Loucy (cell line): ENCODE measurements at regions not wholly inside any gene's neighbourhood (a gene's known extent, or its start where the extent isn't known, plus 50 kb on each side); places are given as distances from the start of the nearest gene placed in this dataset.
"Not testable (repeated sequence)": the region's sequence is repeated elsewhere in the genome, so short reads cannot be mapped to it uniquely, and the experiment has no call there.

Experiments
- H2AFZ ChIP-seq: fragments of 200-600 bp; sonication (generic); 2 replicates; pipeline ENCODE4 v1.6.0; 2016; ENCODE audit warnings: antibody characterized with exemption, mild to moderate bottlenecking, low read length, moderate library complexity
- H3F3A ChIP-seq: fragments of 200-600 bp; 2 replicates; pipeline ENCODE4 v1.6.0; 2016; ENCODE audit warnings: antibody characterized with exemption, low read depth, mild to moderate bottlenecking
- H3K27me3 ChIP-seq: fragments of 200-600 bp; sonication (generic); 2 replicates; pipeline ENCODE4 v1.6.1; 2014; ENCODE audit warnings: low read length, mild to moderate bottlenecking; ENCODE audit not compliant: insufficient read depth, poor library complexity, severe bottlenecking
- H3K36me3 ChIP-seq: fragments of 200-600 bp; sonication (generic); 2 replicates; pipeline ENCODE4 v1.6.1; 2016; ENCODE audit warnings: low read length; ENCODE audit not compliant: insufficient read depth
- H3K4me1 ChIP-seq: fragments of 200-600 bp; sonication (generic); 2 replicates; pipeline ENCODE4 v1.5.1; 2014; ENCODE audit warnings: low read length, mild to moderate bottlenecking; ENCODE audit not compliant: insufficient read depth, poor library complexity, severe bottlenecking
- H3K4me2 ChIP-seq: fragments of 200-600 bp; sonication (generic); 2 replicates; pipeline ENCODE4 v1.6.0; 2014; ENCODE audit warnings: antibody characterized with exemption, low read length, low read depth, mild to moderate bottlenecking; ENCODE audit not compliant: poor library complexity, severe bottlenecking
- H3K4me3 ChIP-seq: fragments of 200-600 bp; sonication (generic); 2 replicates; pipeline ENCODE4 v1.5.1; 2014; ENCODE audit warnings: low read length, mild to moderate bottlenecking, mixed read lengths; ENCODE audit not compliant: poor library complexity, severe bottlenecking
- H3K79me2 ChIP-seq: fragments of 200-600 bp; sonication (generic); 2 replicates; pipeline ENCODE4 v1.6.1; 2014; ENCODE audit warnings: low read length; ENCODE audit not compliant: insufficient read depth
- H3K9ac ChIP-seq: fragments of 200-600 bp; sonication (generic); 2 replicates; pipeline ENCODE4 v1.6.0; 2014; ENCODE audit warnings: mild to moderate bottlenecking, low read depth, low read length, moderate library complexity; ENCODE audit not compliant: poor library complexity, severe bottlenecking
- H3K9me2 ChIP-seq: fragments of 200-600 bp; sonication (generic); replicated peaks from 2 replicates; pipeline ENCODE4 v1.6.1; 2016; ENCODE audit warnings: low read depth, low read length, mixed read lengths
- H3K9me3 ChIP-seq: fragments of 200-600 bp; sonication (generic); 2 replicates; pipeline ENCODE4 v1.6.1; 2014; ENCODE audit warnings: mild to moderate bottlenecking, antibody characterized with exemption, low read length, low read depth; ENCODE audit not compliant: insufficient read depth
- H4K20me1 ChIP-seq: fragments of 200-600 bp; sonication (generic); 2 replicates; pipeline ENCODE4 v1.6.0; 2014; ENCODE audit warnings: antibody characterized with exemption, low read length, mild to moderate bottlenecking; ENCODE audit not compliant: insufficient read depth, poor library complexity, severe bottlenecking
- EZH2phosphoT487 ChIP-seq: fragments of 200-600 bp; IDR thresholded peaks from 2 replicates; pipeline ENCODE4 v1.6.1; 2018; ENCODE audit warnings: antibody characterized with exemption, mild to moderate bottlenecking, moderate library complexity, borderline replicate concordance
- TF ChIP-seq, protein P1 (sequence below): fragments of 200-600 bp; sonication (generic); conservative IDR thresholded peaks from 2 replicates; pipeline ENCODE4 v1.5.1; 2014; ENCODE audit warnings: mild to moderate bottlenecking, antibody characterized with exemption, low read length

DNA sequence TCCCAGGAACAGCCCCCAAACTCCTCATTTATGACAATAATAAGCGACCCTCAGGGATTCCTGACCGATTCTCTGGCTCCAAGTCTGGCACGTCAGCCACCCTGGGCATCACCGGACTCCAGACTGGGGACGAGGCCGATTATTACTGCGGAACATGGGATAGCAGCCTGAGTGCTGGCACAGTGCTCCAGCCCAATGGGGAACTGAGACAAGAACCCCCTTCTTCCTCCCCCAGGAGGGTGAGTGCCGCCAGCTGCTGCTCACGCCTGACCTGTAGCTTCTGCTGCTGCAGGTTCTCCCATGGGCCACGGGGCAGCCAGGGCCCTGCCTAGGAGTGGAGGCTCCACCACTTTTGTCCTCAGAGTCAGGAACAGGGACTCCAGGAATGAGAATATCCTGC lies 78.2 kb downstream of the VPREB1 start:
- H3K9ac ChIP-seq = no peak overlapping the region
- no peaks in the 10 kb centered on the region for H4K20me1 ChIP-seq
- no peaks in the 10 kb centered on the region for H3K79me2 ChIP-seq
- H3K9me2 ChIP-seq = no peaks in the 10 kb centered on the region
- H2AFZ ChIP-seq = no peak overlapping the region
- H3K4me3 ChIP-seq = no peak overlapping the region
- H3K27me3 ChIP-seq = no peaks in the 10 kb centered on the region
- H3K4me1 ChIP-seq = no peaks in the 10 kb centered on the region
- no peaks in the 10 kb centered on the region for H3K9me3 ChIP-seq
- TF ChIP-seq, protein P1, sequence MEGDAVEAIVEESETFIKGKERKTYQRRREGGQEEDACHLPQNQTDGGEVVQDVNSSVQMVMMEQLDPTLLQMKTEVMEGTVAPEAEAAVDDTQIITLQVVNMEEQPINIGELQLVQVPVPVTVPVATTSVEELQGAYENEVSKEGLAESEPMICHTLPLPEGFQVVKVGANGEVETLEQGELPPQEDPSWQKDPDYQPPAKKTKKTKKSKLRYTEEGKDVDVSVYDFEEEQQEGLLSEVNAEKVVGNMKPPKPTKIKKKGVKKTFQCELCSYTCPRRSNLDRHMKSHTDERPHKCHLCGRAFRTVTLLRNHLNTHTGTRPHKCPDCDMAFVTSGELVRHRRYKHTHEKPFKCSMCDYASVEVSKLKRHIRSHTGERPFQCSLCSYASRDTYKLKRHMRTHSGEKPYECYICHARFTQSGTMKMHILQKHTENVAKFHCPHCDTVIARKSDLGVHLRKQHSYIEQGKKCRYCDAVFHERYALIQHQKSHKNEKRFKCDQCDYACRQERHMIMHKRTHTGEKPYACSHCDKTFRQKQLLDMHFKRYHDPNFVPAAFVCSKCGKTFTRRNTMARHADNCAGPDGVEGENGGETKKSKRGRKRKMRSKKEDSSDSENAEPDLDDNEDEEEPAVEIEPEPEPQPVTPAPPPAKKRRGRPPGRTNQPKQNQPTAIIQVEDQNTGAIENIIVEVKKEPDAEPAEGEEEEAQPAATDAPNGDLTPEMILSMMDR = no peak
- no peak for TF ChIP-seq EZH2phosphoT487
- no peak overlapping the region for H3K4me2 ChIP-seq
- H3K36me3 ChIP-seq = peaks cover 39% of the 10 kb centered on the region; the same call in 1 of the 2 replicates
- no peaks in the 10 kb centered on the region for H3F3A ChIP-seq

- Histone ChIP-seq H3K4me3 (no peak overlapping the region), H3K27me3 (no peaks in the 10 kb centered on the region), H3K36me3 (peaks cover 3% of the 10 kb centered on the region; the same call in 1 of the 2 replicates), H2AFZ (no peak overlapping the region), H3K4me1 (peaks cover 14% of the 10 kb centered on the region), H3K9ac (no peak overlapping the region), H3K9me3 (no peaks in the 10 kb centered on the region), H4K20me1 (no peaks in the 10 kb centered on the region), H3K79me2 (no peaks in the 10 kb centered on the region), H3F3A (no peaks in the 10 kb centered on the region), H3K9me2 (no peaks in the 10 kb centered on the region), H3K4me2 (no peak overlapping the region)
- no peak for TF ChIP-seq EZH2phosphoT487
- TF ChIP-seq, protein P1 = no peak
Measured at GRCh38 chr22:22327723-22328122, 83.1 kb downstream of the VPREB1 start.

- H3K36me3 ChIP-seq = no peaks in the 10 kb centered on the region
- H4K20me1 ChIP-seq = no peaks in the 10 kb centered on the region
- no peak overlapping the region for H3K4me2 ChIP-seq
- no peaks in the 10 kb centered on the region for H3K79me2 ChIP-seq
- H3K9ac ChIP-seq = no peak overlapping the region
- no peaks in the 10 kb centered on the region for H3K9me2 ChIP-seq
- H3K4me3 ChIP-seq = no peak overlapping the region
- no peaks in the 10 kb centered on the region for H3K27me3 ChIP-seq
- no peak for TF ChIP-seq EZH2phosphoT487
- TF ChIP-seq, protein P1 = no peak
- no peak overlapping the region for H2AFZ ChIP-seq
- no peaks in the 10 kb centered on the region for H3K9me3 ChIP-seq
- H3F3A ChIP-seq = no peaks in the 10 kb centered on the region
- H3K4me1 ChIP-seq = peaks cover 14% of the 10 kb centered on the region
Measured at GRCh38 chr22:22329792-22330191, 85.2 kb downstream of the VPREB1 start.

GRCh38 chr22:22335640-22336039 lies 91.1 kb downstream of the VPREB1 start:
- H3F3A ChIP-seq, H2AFZ ChIP-seq, H3K9me3 ChIP-seq, H3K36me3 ChIP-seq, H3K4me1 ChIP-seq, H3K4me3 ChIP-seq, H3K4me2 ChIP-seq, H4K20me1 ChIP-seq, H3K79me2 ChIP-seq, H3K9ac ChIP-seq, H3K9me2 ChIP-seq, H3K27me3 ChIP-seq: not testable (repeated sequence)

DNA sequence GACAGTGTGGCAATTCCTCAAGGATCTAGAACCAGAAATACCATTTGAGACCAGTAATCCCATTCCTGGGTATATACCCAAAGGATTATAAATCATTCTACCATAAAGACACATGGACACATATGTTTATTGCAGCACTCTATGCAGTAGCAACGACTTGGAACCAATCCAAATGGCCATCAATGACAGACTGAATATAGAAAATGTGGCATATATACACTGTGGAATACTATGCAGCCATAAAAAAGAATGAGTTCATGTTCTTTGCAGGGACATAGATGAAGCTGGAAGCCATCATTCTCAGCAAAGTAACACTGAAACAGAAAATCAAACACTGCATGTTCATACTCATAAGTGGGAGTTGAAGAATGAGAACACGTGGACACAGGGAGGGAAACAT lies 91.7 kb downstream of the VPREB1 start:
- H2AFZ ChIP-seq, H3K27me3 ChIP-seq, H3F3A ChIP-seq, H3K36me3 ChIP-seq, H3K4me2 ChIP-seq, H4K20me1 ChIP-seq, H3K9ac ChIP-seq, H3K9me3 ChIP-seq, H3K9me2 ChIP-seq, H3K79me2 ChIP-seq, H3K4me3 ChIP-seq, H3K4me1 ChIP-seq: not testable (repeated sequence)
